Endothelial cell of umbilical vein (primary cell): ENCODE measurements at regions not wholly inside any gene's neighbourhood (a gene's known extent, or its start where the extent isn't known, plus 50 kb on each side); places are given as distances from the start of the nearest gene placed in this dataset.

Experiments
- BruUV-seq: library from RNA; stranded (reverse); fragments of 400-500 nt; replicated peaks from 2 replicates; lab custom pipeline; 2021; lab: Mats Ljungman, UMichigan
- CTCF ChIA-PET: fragments of 300-600, 350-600 bp; sonication (Branson Sonifier 250); formaldehyde crosslinking; loops from one replicate; lab custom pipeline; 2021; ENCODE audit warnings: antibody characterized with exemption, inconsistent platforms; lab: Charles Lee
- POLR2A ChIA-PET: fragments of 300-600, 350-600 bp; sonication (Branson Sonifier 250); formaldehyde crosslinking; loops from one replicate; lab custom pipeline; 2021; ENCODE audit warnings: antibody characterized with exemption, inconsistent platforms; lab: Charles Lee
- DNase-seq: peaks from one replicate; pipeline ENCODE4 v3.0.0-alpha.2; 2011; ENCODE audit warnings: low read depth, low spot score
- FAIRE-seq: peaks from 2 replicates; lab custom pipeline; 2011; peaks lifted over from hg19 to GRCh38; lab: Jason Lieb, UNC
- H2AFZ ChIP-seq: 2 replicates; pipeline ENCODE4 v1.6.0; 2012; ENCODE audit warnings: low read depth, low read length, control low read depth, inconsistent platforms
- H3K27ac ChIP-seq: 2 replicates; pipeline ENCODE4 v1.5.1; 2011; ENCODE audit warnings: low read depth, mild to moderate bottlenecking, control low read depth, low read length, moderate library complexity; ENCODE audit not compliant: insufficient read depth
- H3K27me3 ChIP-seq, 2 experiments: 2 replicates each; pipeline versions ENCODE4 v1.6.0 to v1.6.1; 2011; ENCODE audit warnings: low read length in 2 of 2, mixed read lengths in 1 of 2; ENCODE audit not compliant: control insufficient read depth in 2 of 2, insufficient read depth in 2 of 2
- H3K36me3 ChIP-seq, 2 experiments: 2 replicates in 1 of 2; 3 replicates in 1 of 2; pipeline ENCODE4 v1.5.1; 2011; ENCODE audit warnings: low read length in 2 of 2, mild to moderate bottlenecking in 1 of 2, moderate library complexity in 1 of 2; ENCODE audit not compliant: control insufficient read depth in 2 of 2, insufficient read depth in 2 of 2; ENCODE audit errors: extremely low read depth in 1 of 2
- H3K4me1 ChIP-seq: 3 replicates; pipeline ENCODE4 v1.5.1; 2011; ENCODE audit warnings: mild to moderate bottlenecking, low read length; ENCODE audit not compliant: control insufficient read depth, insufficient read depth; ENCODE audit errors: extremely low read depth
- H3K4me2 ChIP-seq: 2 replicates; pipeline ENCODE4 v1.6.1; 2011; ENCODE audit warnings: low read length, control low read depth, mixed read lengths; ENCODE audit not compliant: insufficient read depth
- H3K4me3 ChIP-seq, 3 experiments: fragments of 200-600 bp in 1 of 3; sonication (generic), shearing (Covaris generic) in 1 of 3; replicated peaks in 1 of 3; 2 replicates each; pipeline ENCODE4 v1.5.1; 2011 to 2016; ENCODE audit warnings: control low read depth in 3 of 3, low read length in 3 of 3, mild to moderate bottlenecking in 2 of 3, inconsistent platforms in 1 of 3, low read depth in 1 of 3, moderate library complexity in 1 of 3; ENCODE audit not compliant: insufficient read depth in 1 of 3
- H3K79me2 ChIP-seq: 2 replicates; pipeline ENCODE4 v1.6.0; 2012; ENCODE audit warnings: low read length, inconsistent platforms; ENCODE audit not compliant: control insufficient read depth, insufficient read depth
- H3K9ac ChIP-seq: replicated peaks from 2 replicates; pipeline ENCODE3; 2011; ENCODE audit warnings: low read length, control low read depth; ENCODE audit not compliant: insufficient read depth; ENCODE audit errors: extremely low read depth
- H3K9me1 ChIP-seq: replicated peaks from 3 replicates; pipeline ENCODE4 v1.6.0; 2011; ENCODE audit warnings: mild to moderate bottlenecking, low read length; ENCODE audit not compliant: control insufficient read depth, insufficient read depth; ENCODE audit errors: extremely low read depth
- H3K9me3 ChIP-seq: replicated peaks from 2 replicates; pipeline ENCODE4 v1.5.1; 2012; ENCODE audit warnings: low read length, inconsistent platforms; ENCODE audit not compliant: control insufficient read depth, insufficient read depth
- H4K20me1 ChIP-seq: replicated peaks from 2 replicates; pipeline ENCODE3; 2011; ENCODE audit warnings: mild to moderate bottlenecking, low read length; ENCODE audit not compliant: control insufficient read depth, insufficient read depth; ENCODE audit errors: extremely low read depth
- CTCF ChIP-seq, 2 donors: IDR thresholded peaks; 1 replicate in 1 of 2; 2 replicates in 1 of 2; pipeline ENCODE4 v1.5.1; 2011; ENCODE audit warnings: low read length in 2 of 2, mild to moderate bottlenecking in 2 of 2, moderate library complexity in 2 of 2, control low read depth in 1 of 2, inconsistent platforms in 1 of 2, low read depth in 1 of 2; ENCODE audit not compliant: insufficient read depth in 1 of 2; ENCODE audit errors: extremely low read depth in 1 of 2
- EZH2 ChIP-seq: IDR thresholded peaks from 2 replicates; pipeline ENCODE4 v1.6.1; 2012; ENCODE audit warnings: borderline replicate concordance, low read depth, mild to moderate bottlenecking, moderate library complexity, low read length, inconsistent platforms; ENCODE audit not compliant: severe bottlenecking
- FOS ChIP-seq: IDR thresholded peaks from 2 replicates; pipeline ENCODE4 v1.6.1; 2011; ENCODE audit warnings: mild to moderate bottlenecking, low read length, moderate library complexity, borderline replicate concordance; ENCODE audit not compliant: insufficient read depth
- GATA2 ChIP-seq: IDR thresholded peaks from 2 replicates; pipeline ENCODE4 v1.7.0; 2011; ENCODE audit warnings: low read depth, mild to moderate bottlenecking, moderate library complexity, mixed read lengths, low read length; ENCODE audit not compliant: insufficient read length, insufficient read depth
- JUN ChIP-seq: IDR thresholded peaks from 2 replicates; pipeline ENCODE4 v1.6.1; 2011; ENCODE audit warnings: borderline replicate concordance, low read depth; ENCODE audit not compliant: insufficient read length, insufficient read depth
- MYC ChIP-seq: IDR thresholded peaks from one replicate; pipeline ENCODE4 v1.6.1; 2011; ENCODE audit warnings: mild to moderate bottlenecking, low read depth, low read length
- POLR2A ChIP-seq: IDR thresholded peaks from 2 replicates; pipeline ENCODE4 v1.6.1; 2012; ENCODE audit warnings: low read depth, mild to moderate bottlenecking, control low read depth, low read length
- POLR2AphosphoS5 ChIP-seq: IDR thresholded peaks from 2 replicates; pipeline ENCODE4 v1.6.1; 2012; ENCODE audit warnings: low read depth, mild to moderate bottlenecking, control low read depth, low read length, moderate library complexity; ENCODE audit not compliant: insufficient read depth
- dilution Hi-C: fragments of 300-500 bp; cut with MboI; formaldehyde crosslinking; loops from one replicate; pipeline ENCODE4 v1.15.0; 2019; ENCODE audit warnings: low sequenced_read_pairs; ENCODE audit not compliant: extremely low pct_ligation_motif_present
- intact Hi-C: fragments of 100-400 bp; cut with micrococcal nuclease; formaldehyde crosslinking; loops from one replicate; pipeline ENCODE4 v1.10.0; 2022
- TF ChIP-seq, protein P1 (sequence below): IDR thresholded peaks from 2 replicates; pipeline ENCODE4 v1.6.1; 2011; ENCODE audit not compliant: insufficient read depth, insufficient read length

DNA sequence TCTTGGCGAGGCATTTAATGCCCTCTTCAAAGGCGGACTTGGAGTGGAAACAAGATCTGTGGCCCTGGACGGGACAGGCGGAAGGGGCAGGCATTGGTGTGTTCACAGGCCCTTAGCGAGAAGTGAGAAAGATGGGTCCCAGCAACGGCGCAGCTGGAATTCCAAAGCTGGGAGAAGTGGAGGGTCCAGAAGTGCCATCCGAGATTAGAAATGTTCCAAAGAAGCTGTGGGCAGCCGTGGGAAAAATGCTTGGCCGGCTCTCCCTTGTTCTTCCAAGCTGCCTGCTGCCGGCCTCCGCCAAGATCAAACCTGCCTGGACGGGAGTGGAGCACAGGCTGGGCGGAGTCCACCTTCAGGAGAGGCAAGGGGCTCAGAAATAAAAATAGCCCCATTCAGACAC lies 69.4 kb upstream of the ACTRT2 start:
- Histone ChIP-seq H3K27me3 (no peaks in the 10 kb centered on the region), H3K4me1 (no peaks in the 10 kb centered on the region), H3K79me2 (no peaks in the 10 kb centered on the region), H3K4me2 (no peak overlapping the region), H4K20me1 (no peaks in the 10 kb centered on the region), H3K9me3 (no peaks in the 10 kb centered on the region), H3K9me1 (no peaks in the 10 kb centered on the region), H3K27ac (no peak overlapping the region), H2AFZ (no peak overlapping the region), H3K36me3 (no peaks in the 10 kb centered on the region), H3K4me3 (no peak overlapping the region), H3K9ac (no peak overlapping the region)
- intact Hi-C loops (no loop called here), dilution Hi-C loops (no loop called here)
- CTCF ChIA-PET = no interaction called here
- TF ChIP-seq JUN = no peak
- TF ChIP-seq, protein P1, sequence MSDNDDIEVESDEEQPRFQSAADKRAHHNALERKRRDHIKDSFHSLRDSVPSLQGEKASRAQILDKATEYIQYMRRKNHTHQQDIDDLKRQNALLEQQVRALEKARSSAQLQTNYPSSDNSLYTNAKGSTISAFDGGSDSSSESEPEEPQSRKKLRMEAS = no peak
- no peak for TF ChIP-seq CTCF (IDR thresholded peaks at IDR 0.05; ENCODE audit: extremely low read depth in 1 of 2, insufficient read depth in 1 of 2, low read depth in 1 of 2, low read length in 2 of 2)
- no peak for TF ChIP-seq POLR2A
- TF ChIP-seq FOS = no peak
- TF ChIP-seq POLR2AphosphoS5 = no peak
- TF ChIP-seq MYC = no peak
- no peak for TF ChIP-seq GATA2
- TF ChIP-seq EZH2 = no peak
- BruUV-seq = no TSS peak
- FAIRE-seq = no peak
- no peak for DNase-seq
- POLR2A ChIA-PET = no interaction called here
